Neuron (in vitro differentiated cells): ENCODE measurements at regions not wholly inside any gene's neighbourhood (a gene's known extent, or its start where the extent isn't known, plus 50 kb on each side); places are given as distances from the start of the nearest gene placed in this dataset.

ENCODE experiments used
- H2AFZ ChIP-seq: one replicate; pipeline ENCODE4 v1.6.1; 2013; ENCODE audit warnings: low read depth, mild to moderate bottlenecking, inconsistent platforms, low read length, moderate library complexity
- H3K27me3 ChIP-seq: one replicate; pipeline ENCODE4 v1.6.1; 2013; ENCODE audit warnings: low read length; ENCODE audit not compliant: insufficient read depth
- H3K36me3 ChIP-seq: one replicate; pipeline ENCODE4 v1.6.1; 2013; ENCODE audit warnings: low read length; ENCODE audit not compliant: insufficient read depth
- H3K4me1 ChIP-seq: one replicate; pipeline ENCODE4 v1.6.1; 2013; ENCODE audit warnings: low read length; ENCODE audit not compliant: insufficient read depth
- H3K4me3 ChIP-seq: 2 replicates; pipeline ENCODE4 v1.5.1; 2013; ENCODE audit warnings: mild to moderate bottlenecking, low read length, moderate library complexity
- H3K9me3 ChIP-seq: one replicate; pipeline ENCODE4 v1.6.1; 2013; ENCODE audit warnings: low read length

- H3K9me3 ChIP-seq, result no peaks in the 10 kb centered on the region
- H3K4me3 ChIP-seq, result no peak overlapping the region
- H3K4me1 ChIP-seq, result no peaks in the 10 kb centered on the region
- no peaks in the 10 kb centered on the region for H3K36me3 ChIP-seq
- no peaks in the 10 kb centered on the region for H3K27me3 ChIP-seq
- no peak overlapping the region for H2AFZ ChIP-seq
Measured at GRCh38 chr7:98702021-98702420, 84.9 kb downstream of the NPTX2 start.

DNA sequence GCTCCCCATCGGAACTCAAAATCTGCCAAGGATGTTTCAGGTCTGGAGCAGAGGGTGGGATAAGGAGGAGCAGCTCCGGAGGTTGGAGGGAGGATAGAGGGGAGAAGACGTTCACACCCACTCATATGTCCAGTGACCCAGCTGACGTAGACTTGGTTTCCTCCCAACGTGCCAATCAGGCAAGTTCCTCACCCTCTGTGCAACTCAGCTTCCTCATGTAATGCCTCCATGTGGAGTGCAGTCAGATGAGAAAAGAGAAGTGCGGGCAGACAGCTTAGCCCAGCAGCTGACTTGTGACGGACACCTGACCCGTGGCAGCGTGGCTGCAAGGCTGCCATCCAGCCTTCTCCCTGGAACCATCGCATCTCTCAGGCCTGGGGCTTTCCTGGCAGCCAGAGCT lies 86.8 kb downstream of the NPTX2 start:
- no peaks in the 10 kb centered on the region for H3K27me3 ChIP-seq
- H2AFZ ChIP-seq, result no peak overlapping the region
- no peaks in the 10 kb centered on the region for H3K9me3 ChIP-seq
- no peak overlapping the region for H3K4me3 ChIP-seq
- no peaks in the 10 kb centered on the region for H3K36me3 ChIP-seq
- no peaks in the 10 kb centered on the region for H3K4me1 ChIP-seq

GRCh38 chr7:98705626-98706025 lies 88.5 kb downstream of the NPTX2 start:
- Histone ChIP-seq H3K4me3 (no peak overlapping the region), H3K9me3 (no peaks in the 10 kb centered on the region), H3K4me1 (no peaks in the 10 kb centered on the region), H3K27me3 (no peaks in the 10 kb centered on the region), H3K36me3 (no peaks in the 10 kb centered on the region), H2AFZ (no peak overlapping the region)

DNA sequence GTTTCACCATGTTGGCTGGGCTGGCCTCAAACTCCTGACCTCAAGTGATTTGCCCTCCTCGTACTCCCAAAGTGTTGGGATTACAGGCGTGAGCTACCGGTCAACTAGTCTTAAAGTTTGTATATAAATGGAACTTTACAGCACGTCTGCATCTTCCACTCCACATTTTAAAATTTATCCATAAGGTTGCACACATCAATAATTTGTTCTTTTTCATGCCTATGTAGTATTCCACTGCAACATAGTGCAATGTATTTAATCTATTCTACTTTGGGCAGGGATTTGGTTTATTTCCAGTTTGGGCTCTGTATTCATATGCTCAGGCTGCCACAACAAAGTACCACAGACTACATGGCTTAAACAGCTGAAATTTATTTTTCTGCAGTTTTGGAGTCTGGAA lies 90.0 kb downstream of the NPTX2 start:
- H2AFZ ChIP-seq, result no peak overlapping the region
- H3K4me1 ChIP-seq, result no peaks in the 10 kb centered on the region
- no peaks in the 10 kb centered on the region for H3K27me3 ChIP-seq
- H3K4me3 ChIP-seq, result no peak overlapping the region
- H3K9me3 ChIP-seq, result no peaks in the 10 kb centered on the region
- no peaks in the 10 kb centered on the region for H3K36me3 ChIP-seq

- H3K9me3 ChIP-seq, result no peaks in the 10 kb centered on the region
- no peak overlapping the region for H3K4me3 ChIP-seq
- no peaks in the 10 kb centered on the region for H3K36me3 ChIP-seq
- H3K4me1 ChIP-seq, result no peaks in the 10 kb centered on the region
- H3K27me3 ChIP-seq, result no peaks in the 10 kb centered on the region
- no peak overlapping the region for H2AFZ ChIP-seq
Measured at GRCh38 chr7:98711945-98712344, 94.9 kb downstream of the NPTX2 start.

GRCh38 chr7:98713165-98713810 lies 96.2 kb downstream of the NPTX2 start:
- Histone ChIP-seq H3K36me3 (no peaks in the 10 kb centered on the region), H3K4me1 (no peaks in the 10 kb centered on the region), H2AFZ (no peak overlapping the region), H3K4me3 (no peak overlapping the region), H3K9me3 (no peaks in the 10 kb centered on the region), H3K27me3 (no peaks in the 10 kb centered on the region)

- no peaks in the 10 kb centered on the region for H3K9me3 ChIP-seq
- H3K4me3 ChIP-seq, result no peak overlapping the region
- H3K36me3 ChIP-seq, result no peaks in the 10 kb centered on the region
- no peaks in the 10 kb centered on the region for H3K4me1 ChIP-seq
- no peak overlapping the region for H2AFZ ChIP-seq
- H3K27me3 ChIP-seq, result no peaks in the 10 kb centered on the region
Measured at GRCh38 chr7:98719396-98719795, 102.3 kb downstream of the NPTX2 start.

GRCh38 chr7:98722402-98722801 lies 105.3 kb downstream of the NPTX2 start:
- H3K27me3 ChIP-seq, result no peaks in the 10 kb centered on the region
- no peak overlapping the region for H3K4me3 ChIP-seq
- no peaks in the 10 kb centered on the region for H3K4me1 ChIP-seq
- H3K9me3 ChIP-seq, result no peaks in the 10 kb centered on the region
- no peaks in the 10 kb centered on the region for H3K36me3 ChIP-seq
- no peak overlapping the region for H2AFZ ChIP-seq

DNA sequence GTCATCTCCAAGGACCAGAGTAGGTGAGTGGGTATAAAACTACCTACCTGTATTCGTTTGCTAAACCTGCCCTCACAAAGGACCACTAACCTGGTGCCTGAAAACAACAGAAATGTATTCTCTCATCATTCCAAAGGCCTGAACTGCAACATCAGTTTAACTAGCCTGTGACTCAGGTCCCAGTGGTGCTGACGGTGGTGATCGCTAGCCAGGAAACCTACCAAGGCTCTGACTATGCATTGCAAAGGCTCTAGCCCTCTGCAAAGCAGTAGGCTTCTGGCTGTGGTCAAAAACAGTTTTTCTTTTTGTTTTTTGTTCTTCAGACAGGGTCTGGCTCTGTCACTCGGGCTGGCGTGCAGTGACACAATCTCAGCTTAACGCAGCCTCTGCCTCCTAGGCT lies 107.5 kb downstream of the NPTX2 start:
- no peaks in the 10 kb centered on the region for H3K4me1 ChIP-seq
- H3K36me3 ChIP-seq, result no peaks in the 10 kb centered on the region
- H3K9me3 ChIP-seq, result no peaks in the 10 kb centered on the region
- H2AFZ ChIP-seq, result no peak overlapping the region
- no peaks in the 10 kb centered on the region for H3K27me3 ChIP-seq
- no peak overlapping the region for H3K4me3 ChIP-seq

- Histone ChIP-seq H3K27me3 (no peaks in the 10 kb centered on the region), H2AFZ (no peak overlapping the region), H3K36me3 (no peaks in the 10 kb centered on the region), H3K4me1 (no peaks in the 10 kb centered on the region), H3K4me3 (no peak overlapping the region), H3K9me3 (no peaks in the 10 kb centered on the region)
Measured at GRCh38 chr7:98727146-98727709, 110.1 kb downstream of the NPTX2 start.

DNA sequence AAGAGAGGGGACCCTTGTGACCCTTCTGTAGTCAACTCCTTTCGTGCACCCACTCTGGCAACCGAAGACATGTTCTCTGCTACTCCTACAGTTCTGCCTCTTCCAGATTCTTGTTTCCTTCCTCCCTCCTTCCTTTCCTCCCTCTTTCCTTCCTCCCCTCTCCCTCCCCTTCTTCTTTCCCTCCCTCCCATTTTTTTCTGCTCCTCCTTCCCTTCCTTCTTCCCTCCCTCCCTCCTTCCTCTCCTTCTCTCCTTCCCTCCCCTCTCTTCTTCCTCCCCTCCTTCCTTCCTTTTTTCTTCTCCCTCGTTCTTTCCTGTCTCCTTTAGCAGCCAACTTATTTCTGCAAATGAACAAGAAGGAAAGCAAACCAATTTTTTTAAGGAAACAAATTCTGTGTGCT lies 111.5 kb downstream of the NPTX2 start:
- H2AFZ ChIP-seq, result no peak overlapping the region
- no peaks in the 10 kb centered on the region for H3K9me3 ChIP-seq
- no peaks in the 10 kb centered on the region for H3K36me3 ChIP-seq
- H3K4me3 ChIP-seq, result no peak overlapping the region
- no peaks in the 10 kb centered on the region for H3K4me1 ChIP-seq
- no peaks in the 10 kb centered on the region for H3K27me3 ChIP-seq

DNA sequence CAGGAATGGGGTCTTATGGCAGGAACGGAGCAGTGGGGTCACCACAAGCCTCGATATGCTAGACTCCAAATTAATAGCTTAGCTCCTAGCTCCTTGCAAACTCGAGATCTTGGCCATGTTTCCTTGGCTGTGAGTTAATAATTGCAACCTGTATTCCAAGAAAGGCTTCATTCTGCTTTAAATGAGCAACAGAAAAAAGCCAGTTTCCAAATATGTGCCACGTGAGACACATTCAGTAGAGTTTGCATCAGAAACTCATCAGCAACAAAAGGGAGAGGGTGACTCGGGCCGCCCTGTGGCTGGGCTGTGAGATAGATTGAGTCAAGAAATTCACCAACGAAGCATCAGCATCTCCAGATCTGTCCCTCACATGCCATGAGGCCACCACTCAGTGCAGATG lies 112.0 kb downstream of the NPTX2 start:
- Histone ChIP-seq H3K9me3 (no peaks in the 10 kb centered on the region), H3K4me3 (no peak overlapping the region), H3K4me1 (no peaks in the 10 kb centered on the region), H2AFZ (no peak overlapping the region), H3K36me3 (no peaks in the 10 kb centered on the region), H3K27me3 (no peaks in the 10 kb centered on the region)

GRCh38 chr7:98730326-98730725 lies 113.2 kb downstream of the NPTX2 start:
- Histone ChIP-seq H2AFZ (no peak overlapping the region), H3K9me3 (no peaks in the 10 kb centered on the region), H3K36me3 (no peaks in the 10 kb centered on the region), H3K27me3 (no peaks in the 10 kb centered on the region), H3K4me3 (no peak overlapping the region), H3K4me1 (no peaks in the 10 kb centered on the region)

DNA sequence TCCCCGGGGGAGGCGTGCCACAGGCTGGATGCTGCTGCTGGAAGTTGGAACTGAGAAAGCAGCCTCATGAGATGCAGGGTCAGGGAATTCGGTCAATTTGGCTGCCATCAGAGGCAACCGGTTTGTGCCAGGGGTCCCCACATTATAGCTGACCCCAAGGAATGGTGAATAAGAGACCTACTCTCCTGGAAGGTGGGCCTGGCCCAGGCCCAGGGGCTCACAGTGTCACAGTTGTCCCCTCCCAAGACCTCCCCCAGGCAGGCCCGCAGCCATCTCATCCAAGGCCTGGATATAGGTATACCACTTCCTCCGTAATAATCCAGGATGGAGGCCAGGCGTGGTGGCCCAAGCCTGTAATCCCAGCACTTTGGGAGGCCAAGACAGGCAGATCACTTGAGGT lies 114.6 kb downstream of the NPTX2 start:
- Histone ChIP-seq H3K9me3 (no peaks in the 10 kb centered on the region), H2AFZ (no peak overlapping the region), H3K36me3 (no peaks in the 10 kb centered on the region), H3K27me3 (no peaks in the 10 kb centered on the region), H3K4me1 (no peaks in the 10 kb centered on the region), H3K4me3 (no peak overlapping the region)
